ENCODE measurements at regions not wholly inside any gene's neighbourhood (a gene's known extent, or its start where the extent isn't known, plus 50 kb on each side); places are given as distances from the start of the nearest gene placed in this dataset.

GRCh38 chr2:149972066-149972465 is 384.5 kb upstream of the MMADHC start:
- Histone ChIP-seq H3K4me3 (ENCODE audit: low read depth in 2 of 2, low read length in 2 of 2) (no peak overlapping the region), H3K27ac (ENCODE audit: low read length) (no peak overlapping the region), H3K27me3 (ENCODE audit: control insufficient read depth, insufficient read depth, low read length) (no peaks in the 10 kb centered on the region), H3K4me1 (ENCODE audit: control insufficient read depth, insufficient read depth, low read length) (no peaks in the 10 kb centered on the region), H3K9me3 (ENCODE audit: control insufficient read depth, insufficient read depth, low read depth, low read length) (no peaks in the 10 kb centered on the region; the same call in 1 of the 2 replicates), H3K36me3 (ENCODE audit: control insufficient read depth, insufficient read depth, low read length) (no peaks in the 10 kb centered on the region)
- CTCF ChIA-PET, result no interaction called here
- in situ Hi-C loops (cut with HindIII; ENCODE audit: low pct_unique_long_range_greater_than_20kb, low sequenced_read_pairs), result no loop called here
- TF ChIP-seq SIN3A (IDR thresholded peaks at IDR 0.05; ENCODE audit: borderline replicate concordance, insufficient read depth, low read depth, low read length) (no peak), TCF7L2 (IDR thresholded peaks at IDR 0.05; ENCODE audit: low read depth, low read length) (no peak), REST (IDR thresholded peaks at IDR 0.05; ENCODE audit: insufficient read depth in 1 of 2, low read depth in 2 of 2, low read length in 1 of 2) (no peak), CTCF (IDR thresholded peaks at IDR 0.05) (no peak), POLR2AphosphoS5 (IDR thresholded peaks at IDR 0.05; ENCODE audit: low read depth, low read length) (no peak)
- DNase-seq (ENCODE audit: low read depth, low spot score), result no peak
- no TSS peak for BruUV-seq (replicated peaks)
- POLR2A ChIA-PET, result no interaction called here
- intact Hi-C loops (cut with micrococcal nuclease; ENCODE audit: unreplicated experiment), result no loop called here
- ATAC-seq, result no peak

GRCh38 chr2:149954981-149955600 is 367.5 kb upstream of the MMADHC start:
- ChIA-PET CTCF (interaction anchor here (0.6 kb wide), 1 partner anchor 1310 kb away, joined by 3 read pairs; no protein-coding TSS in a partner anchor), POLR2A (no interaction called here)

More at GRCh38 chr2:149954981-149955600, 367.5 kb upstream of the MMADHC start:
- DNase-seq (ENCODE audit: low read depth, low spot score) (no peak), ATAC-seq (no peak)
- no peak overlapping the region for H3K4me3 ChIP-seq (ENCODE audit: low read depth in 2 of 2, low read length in 2 of 2)
- no TSS peak for BruUV-seq (replicated peaks)
- TF ChIP-seq CTCF (IDR thresholded peaks at IDR 0.05) (no peak), POLR2AphosphoS5 (IDR thresholded peaks at IDR 0.05; ENCODE audit: low read depth, low read length) (no peak), TCF7L2 (IDR thresholded peaks at IDR 0.05; ENCODE audit: low read depth, low read length) (no peak), REST (IDR thresholded peaks at IDR 0.05; ENCODE audit: insufficient read depth in 1 of 2, low read depth in 2 of 2, low read length in 1 of 2) (no peak), SIN3A (IDR thresholded peaks at IDR 0.05; ENCODE audit: borderline replicate concordance, insufficient read depth, low read depth, low read length) (no peak)
- no peak overlapping the region for H3K27ac ChIP-seq (ENCODE audit: low read length)
- intact Hi-C loops (cut with micrococcal nuclease; ENCODE audit: unreplicated experiment) (no loop called here), in situ Hi-C loops (cut with HindIII; ENCODE audit: low pct_unique_long_range_greater_than_20kb, low sequenced_read_pairs) (no loop called here)
- H3K9me3 ChIP-seq (ENCODE audit: control insufficient read depth, insufficient read depth, low read depth, low read length), result no peaks in the 10 kb centered on the region
- no peaks in the 10 kb centered on the region for H3K27me3 ChIP-seq (ENCODE audit: control insufficient read depth, insufficient read depth, low read length)
- no peaks in the 10 kb centered on the region for H3K4me1 ChIP-seq (ENCODE audit: control insufficient read depth, insufficient read depth, low read length)
- H3K36me3 ChIP-seq (ENCODE audit: control insufficient read depth, insufficient read depth, low read length), result no peaks in the 10 kb centered on the region
